Glomerular endothelial cell (primary cell): ENCODE measurements at regions not wholly inside any gene's neighbourhood (a gene's known extent, or its start where the extent isn't known, plus 50 kb on each side); places are given as distances from the start of the nearest gene placed in this dataset.

Experiments used
- DNase-seq: peaks from one replicate; pipeline ENCODE4 v3.0.0-alpha.2; 2011; ENCODE audit warnings: low read depth, low spot score; ENCODE audit errors: extremely low read depth

- no peak for DNase-seq
These were observed 194.3 kb downstream of the NSUN3 start for GRCh38 chr3:94256888-94257813.

GRCh38 chr3:94258851-94259250 lies 196.0 kb downstream of the NSUN3 start:
- no peak for DNase-seq

GRCh38 chr3:94259291-94259690 lies 196.4 kb downstream of the NSUN3 start:
- DNase-seq, result no peak

GRCh38 chr3:94269763-94270162 lies 206.9 kb downstream of the NSUN3 start:
- no peak for DNase-seq

GRCh38 chr3:94272016-94272415 lies 209.2 kb downstream of the NSUN3 start:
- DNase-seq, result no peak

GRCh38 chr3:94280958-94281357 lies 218.1 kb downstream of the NSUN3 start:
- DNase-seq, result no peak

- DNase-seq, result no peak
These were observed 223.0 kb downstream of the NSUN3 start for GRCh38 chr3:94285872-94286271.

- no peak for DNase-seq
These were observed 228.8 kb downstream of the NSUN3 start for GRCh38 chr3:94291686-94292085.

GRCh38 chr3:94292151-94292550 lies 229.3 kb downstream of the NSUN3 start:
- DNase-seq, result no peak

- no peak for DNase-seq
These were observed 230.9 kb downstream of the NSUN3 start for GRCh38 chr3:94293793-94294195.

- no peak for DNase-seq
These were observed 231.9 kb downstream of the NSUN3 start for GRCh38 chr3:94294806-94295205.

- DNase-seq, result no peak
These were observed 236.9 kb downstream of the NSUN3 start for GRCh38 chr3:94299716-94300115.

GRCh38 chr3:94301366-94301765 lies 238.5 kb downstream of the NSUN3 start:
- no peak for DNase-seq

GRCh38 chr3:94303266-94303665 lies 240.4 kb downstream of the NSUN3 start:
- DNase-seq, result no peak

GRCh38 chr3:94303897-94304296 lies 241.0 kb downstream of the NSUN3 start:
- DNase-seq, result no peak

GRCh38 chr3:94304954-94305353 lies 242.1 kb downstream of the NSUN3 start:
- DNase-seq, result no peak

- no peak for DNase-seq
These were observed 243.2 kb downstream of the NSUN3 start for GRCh38 chr3:94305835-94306611.

- no peak for DNase-seq
These were observed 244.7 kb downstream of the NSUN3 start for GRCh38 chr3:94307588-94307987.

GRCh38 chr3:94308767-94309166 lies 245.9 kb downstream of the NSUN3 start:
- DNase-seq, result no peak

- DNase-seq, result no peak
These were observed 247.7 kb downstream of the NSUN3 start for GRCh38 chr3:94310341-94311135.

GRCh38 chr3:94311651-94312050 lies 248.8 kb downstream of the NSUN3 start:
- no peak for DNase-seq
